H1 (cell line): ENCODE measurements at regions not wholly inside any gene's neighbourhood (a gene's known extent, or its start where the extent isn't known, plus 50 kb on each side); places are given as distances from the start of the nearest gene placed in this dataset.

ENCODE experiments used
- EGR1 ChIP-seq: IDR thresholded peaks from 2 replicates; pipeline ENCODE4 v1.6.1; 2011; ENCODE audit warnings: low read depth, low read length, borderline replicate concordance
- HDAC2 ChIP-seq, 2 experiments: fragments of 300-600 bp in 1 of 2; sonication (generic) in 1 of 2; IDR thresholded peaks; 2 replicates each; pipeline ENCODE4 v1.6.1; 2011 to 2012; ENCODE audit warnings: low read depth in 2 of 2, low read length in 2 of 2, mild to moderate bottlenecking in 2 of 2, moderate library complexity in 2 of 2, borderline replicate concordance in 1 of 2, inconsistent platforms in 1 of 2
- KDM4A ChIP-seq: IDR thresholded peaks from one replicate; pipeline ENCODE4 v1.7.1; 2012; ENCODE audit warnings: low read depth, mild to moderate bottlenecking, moderate library complexity, low read length, inconsistent platforms; ENCODE audit not compliant: severe bottlenecking
- NRF1 ChIP-seq: IDR thresholded peaks from 2 replicates; pipeline ENCODE4 v1.6.1; 2011; ENCODE audit warnings: mild to moderate bottlenecking, low read depth, low read length, improper control_type of control experiment
- POLR2A ChIP-seq, 2 experiments: IDR thresholded peaks; 1 replicate in 1 of 2; 2 replicates in 1 of 2; pipeline ENCODE4 v1.6.1; 2011; ENCODE audit warnings: low read depth in 2 of 2, low read length in 2 of 2, mild to moderate bottlenecking in 2 of 2; ENCODE audit errors: control extremely low read depth in 1 of 2
- RBBP5 ChIP-seq: IDR thresholded peaks from 2 replicates; pipeline ENCODE4 v1.7.1; 2012; ENCODE audit warnings: low read depth, mild to moderate bottlenecking, inconsistent platforms, low read length, moderate library complexity, borderline replicate concordance
- SP1 ChIP-seq: IDR thresholded peaks from 2 replicates; pipeline ENCODE4 v1.6.1; 2011; ENCODE audit warnings: low read depth, low read length
- TEAD4 ChIP-seq: IDR thresholded peaks from 2 replicates; pipeline ENCODE4 v1.6.1; 2012; ENCODE audit warnings: low read depth, low read length, inconsistent platforms, mixed read lengths

- peak; percentile 91 for TF ChIP-seq TEAD4
- no peak for TF ChIP-seq EGR1
- TF ChIP-seq RBBP5, result peak; percentile 32
- peak; percentile 87 for TF ChIP-seq SP1
- peak in 1 of 2 experiments; percentile 34; a peak in 1 of 4 replicates for TF ChIP-seq HDAC2 (IDR thresholded peaks at IDR 0.05; ENCODE audit: borderline replicate concordance in 1 of 2, low read depth in 2 of 2, low read length in 2 of 2)
- TF ChIP-seq KDM4A, result no peak
- peak; percentile 44 for TF ChIP-seq NRF1
- peak in 1 of 2 experiments; percentile 58; a peak in 2 of 3 replicates for TF ChIP-seq POLR2A (IDR thresholded peaks at IDR 0.05; ENCODE audit: control extremely low read depth in 1 of 2, low read depth in 2 of 2, low read length in 2 of 2)
These were observed 157.7 kb downstream of the TOMM20 start (continued) for GRCh38 chr1:234970731-234971476.
